Heart left ventricle (tissue), 16 donors: ENCODE measurements at regions not wholly inside any gene's neighbourhood (a gene's known extent, or its start where the extent isn't known, plus 50 kb on each side); places are given as distances from the start of the nearest gene placed in this dataset.

ENCODE experiments used
- ATAC-seq, 4 donors: fragments of 200-7000 bp; cut with Tn5 transposase; one replicate each; pipeline ENCODE4 v1.9.1; 2020 to 2022; ENCODE audit warnings: moderate library complexity in 4 of 4, mild to moderate bottlenecking in 3 of 4, moderate number of reproducible peaks in 1 of 4
- DNase-seq, 5 donors: peaks; one replicate each; pipeline ENCODE4 v3.0.0-alpha.2; 2020
- H3K27ac ChIP-seq, 12 donors: fragments of 200-600 bp; sonication (generic) in 4 of 12; one replicate each; pipeline versions ENCODE4 v1.5.0 to v1.8.0; 2016 to 2022; ENCODE audit warnings: mild to moderate bottlenecking in 2 of 12
- H3K27me3 ChIP-seq, 9 donors: fragments of 200-600 bp; sonication (generic) in 2 of 9; one replicate each; pipeline versions ENCODE4 v1.5.1 to v1.8.0; 2016 to 2022; ENCODE audit warnings: mild to moderate bottlenecking in 3 of 9
- H3K36me3 ChIP-seq, 9 donors: fragments of 200-600 bp; sonication (generic) in 2 of 9; one replicate each; pipeline versions ENCODE4 v1.5.0 to v1.8.0; 2018 to 2022; ENCODE audit warnings: mild to moderate bottlenecking in 2 of 9
- H3K4me1 ChIP-seq, 12 donors: fragments of 200-600 bp; sonication (generic) in 4 of 12; one replicate each; pipeline versions ENCODE4 v1.5.0 to v1.8.0; 2016 to 2022; ENCODE audit warnings: mild to moderate bottlenecking in 3 of 12
- H3K4me3 ChIP-seq, 12 donors: fragments of 200-600 bp; sonication (generic) in 4 of 12; one replicate each; pipeline versions ENCODE4 v1.5.0 to v1.8.0; 2017 to 2022; ENCODE audit warnings: mild to moderate bottlenecking in 9 of 12, moderate library complexity in 4 of 12
- H3K9me3 ChIP-seq, 12 donors: fragments of 200-600 bp; sonication (generic) in 4 of 12; one replicate each; pipeline versions ENCODE4 v1.5.0 to v1.8.0; 2016 to 2022; ENCODE audit warnings: mild to moderate bottlenecking in 1 of 12
- POLR2A ChIP-seq, 2 donors: fragments of 450-650 bp; IDR thresholded peaks; one replicate each; pipeline ENCODE4 v1.6.1; 2017; ENCODE audit warnings: antibody characterized with exemption in 2 of 2, mild to moderate bottlenecking in 2 of 2, moderate library complexity in 2 of 2
- WGBS, 4 donors: extraction: QIAGEN DNeasy Blood & Tissue Kit in 2 of 4; methylation state at CpG; one replicate each; pipeline versions ENCODE4 v1.1.5 to v1.1.7; 2013 to 2018; 5-methylcytosine and 5-hydroxymethylcytosine counted together
- intact Hi-C, 10 donors: fragments of 100-400 bp; cut with DNase I; formaldehyde crosslinking; loops; one replicate each; pipeline versions ENCODE4 v1.11.1 to v1.14.2; 2022
- TF ChIP-seq, protein P1 (sequence below), 12 donors: fragments of 200-600 bp; sonication (generic) in 4 of 12; IDR thresholded peaks; one replicate each; pipeline versions ENCODE4 v1.5.0 to v1.8.0; 2018 to 2022; ENCODE audit warnings: antibody characterized with exemption in 12 of 12, mild to moderate bottlenecking in 5 of 12
- donor health status: ischemic (EF 13 %, LVEDD 7.1; RV severe dilation, severe dysfunction).
- donor health status: healthy with polysubstance abuse.
- donor health status: DM: no; HTN: yes; CAD: no.
- donor health status: DM: no; HTN: no; CAD: no.
- donor health status: ischemic (EF 25% LVEDD 6.9; RV normal size, moderate dysfunction).
- donor health status: ischemic (EF 25% LVEDD 5.7; RV mildly dilated, moderate dysfunction).
- donor health status: healthy.
- donor health status: DM: yes; HTN: yes; CAD: no.
- donor health status: ischemic (EF 35%, LVEDD 5.7; RV mildly dilated, moderate dysfunction).
- donor health status: nonischemic (EF 11% LVEDD 7.7; RV severe dilation, severe dysfunction).
- donor health status: DM: yes; HTN: yes; CAD: no.
- donor health status: PGD.
- donor health status: ischemic (EF 29% LVEDD 5.4; RV normal size, mild dysfunction).
- donor health status: nonischemic (EF 23%, LVEDD 6.1; RV moderate dilation, normal function).

DNA sequence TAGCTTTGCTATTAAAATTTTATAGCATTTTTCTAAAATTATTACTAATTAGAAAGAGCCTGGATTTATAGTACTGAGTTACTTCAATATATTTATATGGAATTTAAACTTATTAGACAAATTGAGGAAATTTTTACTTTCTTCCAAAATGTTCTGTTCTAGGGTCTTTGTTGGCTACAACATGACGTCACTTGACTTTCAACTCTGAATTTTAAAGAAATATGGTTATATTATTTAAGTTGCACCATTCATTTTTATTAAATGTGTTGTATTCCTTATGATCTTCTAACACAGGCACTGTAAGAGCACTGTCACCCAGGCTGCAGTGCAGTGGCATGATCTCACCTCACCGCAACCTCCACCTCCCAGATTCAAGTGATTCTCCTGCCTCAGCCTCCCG lies 119.4 kb upstream of the CYLC2 start:
- no peaks in the 10 kb centered on the region for H3K9me3 ChIP-seq
- no peak for DNase-seq
- ATAC-seq, result no peak
- H3K27me3 ChIP-seq, result no peaks in the 10 kb centered on the region
- TF ChIP-seq, protein P1, sequence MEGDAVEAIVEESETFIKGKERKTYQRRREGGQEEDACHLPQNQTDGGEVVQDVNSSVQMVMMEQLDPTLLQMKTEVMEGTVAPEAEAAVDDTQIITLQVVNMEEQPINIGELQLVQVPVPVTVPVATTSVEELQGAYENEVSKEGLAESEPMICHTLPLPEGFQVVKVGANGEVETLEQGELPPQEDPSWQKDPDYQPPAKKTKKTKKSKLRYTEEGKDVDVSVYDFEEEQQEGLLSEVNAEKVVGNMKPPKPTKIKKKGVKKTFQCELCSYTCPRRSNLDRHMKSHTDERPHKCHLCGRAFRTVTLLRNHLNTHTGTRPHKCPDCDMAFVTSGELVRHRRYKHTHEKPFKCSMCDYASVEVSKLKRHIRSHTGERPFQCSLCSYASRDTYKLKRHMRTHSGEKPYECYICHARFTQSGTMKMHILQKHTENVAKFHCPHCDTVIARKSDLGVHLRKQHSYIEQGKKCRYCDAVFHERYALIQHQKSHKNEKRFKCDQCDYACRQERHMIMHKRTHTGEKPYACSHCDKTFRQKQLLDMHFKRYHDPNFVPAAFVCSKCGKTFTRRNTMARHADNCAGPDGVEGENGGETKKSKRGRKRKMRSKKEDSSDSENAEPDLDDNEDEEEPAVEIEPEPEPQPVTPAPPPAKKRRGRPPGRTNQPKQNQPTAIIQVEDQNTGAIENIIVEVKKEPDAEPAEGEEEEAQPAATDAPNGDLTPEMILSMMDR (IDR thresholded peaks at IDR 0.05), result no peak
- WGBS, 4 donors, result 82 to 90% (median 88%) methylated on average over 3 of the region's 3 CpGs
- intact Hi-C loops, result no loop called here
- no peaks in the 10 kb centered on the region for H3K36me3 ChIP-seq
- H3K4me1 ChIP-seq, result no peaks in the 10 kb centered on the region
- no peak overlapping the region for H3K27ac ChIP-seq
- no peak overlapping the region for H3K4me3 ChIP-seq

DNA sequence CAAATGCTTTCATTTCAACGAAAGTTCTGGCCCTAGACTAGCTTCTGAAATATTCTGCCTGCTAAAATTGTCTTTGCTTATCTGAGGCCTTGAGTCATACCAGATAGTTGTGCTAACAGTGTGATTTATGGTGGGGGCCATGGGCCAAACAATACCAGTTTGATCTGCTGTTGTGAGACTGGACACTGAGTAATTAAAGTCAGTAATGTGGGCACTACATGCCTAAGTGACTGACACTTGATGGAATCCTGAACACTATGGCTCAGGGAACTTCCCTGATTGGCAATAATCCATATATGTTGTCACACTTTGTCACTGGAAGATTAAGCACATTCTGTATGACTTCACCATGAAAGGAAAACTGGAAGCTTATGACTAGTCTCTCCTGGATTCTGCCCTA lies 127.6 kb upstream of the CYLC2 start:
- Histone ChIP-seq H3K4me3 (no peak overlapping the region), H3K36me3 (no peaks in the 10 kb centered on the region), H3K27ac (peak overlapping the region in 8 of 12 donors; percentile 10 to 73 (median 52)), H3K4me1 (peaks cover 0 to 4% (median 0%) of the 10 kb centered on the region in 12 donors), H3K9me3 (no peaks in the 10 kb centered on the region), H3K27me3 (no peaks in the 10 kb centered on the region)
- peak; percentile 98 to 100 (median 99) for ATAC-seq
- WGBS, 4 donors, result 13 to 16% (median 15%) methylated on average over 1 of the region's 1 CpG
- peak in 4 of 5 donors; percentile 20 to 48 (median 33) for DNase-seq
- TF ChIP-seq POLR2A (IDR thresholded peaks at IDR 0.05), result no peak
- TF ChIP-seq, protein P1 (IDR thresholded peaks at IDR 0.05), result no peak
- intact Hi-C loops, result no loop called here

DNA sequence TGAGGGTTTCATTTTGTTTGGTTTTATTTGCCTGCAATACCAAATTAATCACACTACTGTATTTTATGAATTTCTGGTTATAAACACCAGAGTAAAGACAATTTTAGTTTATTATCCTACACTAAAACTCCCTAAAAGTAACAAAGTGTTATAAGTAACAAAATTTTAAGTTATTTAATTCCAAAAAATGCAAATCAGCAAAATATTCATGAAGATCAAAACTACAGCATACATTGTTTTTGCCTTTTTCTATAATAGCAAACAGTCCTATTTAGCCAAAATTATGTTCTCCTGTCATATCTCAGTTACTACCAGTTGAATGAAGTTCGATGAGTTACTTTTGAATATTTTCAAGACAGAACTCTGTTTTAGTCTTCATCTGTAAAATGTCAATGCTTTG lies 132.7 kb upstream of the CYLC2 start:
- H3K9me3 ChIP-seq, result no peaks in the 10 kb centered on the region
- no peaks in the 10 kb centered on the region for H3K36me3 ChIP-seq
- ATAC-seq (no peak), DNase-seq (no peak)
- intact Hi-C loops, result no loop called here
- 69 to 86% (median 71%) methylated on average over 1 of the region's 1 CpG for WGBS, 4 donors
- no peak overlapping the region for H3K27ac ChIP-seq
- no peak overlapping the region for H3K4me3 ChIP-seq
- no peaks in the 10 kb centered on the region for H3K27me3 ChIP-seq
- H3K4me1 ChIP-seq, result peaks cover 0 to 4% (median 0%) of the 10 kb centered on the region in 12 donors
- TF ChIP-seq POLR2A (IDR thresholded peaks at IDR 0.05), result no peak
- TF ChIP-seq, protein P1 (IDR thresholded peaks at IDR 0.05), result no peak

DNA sequence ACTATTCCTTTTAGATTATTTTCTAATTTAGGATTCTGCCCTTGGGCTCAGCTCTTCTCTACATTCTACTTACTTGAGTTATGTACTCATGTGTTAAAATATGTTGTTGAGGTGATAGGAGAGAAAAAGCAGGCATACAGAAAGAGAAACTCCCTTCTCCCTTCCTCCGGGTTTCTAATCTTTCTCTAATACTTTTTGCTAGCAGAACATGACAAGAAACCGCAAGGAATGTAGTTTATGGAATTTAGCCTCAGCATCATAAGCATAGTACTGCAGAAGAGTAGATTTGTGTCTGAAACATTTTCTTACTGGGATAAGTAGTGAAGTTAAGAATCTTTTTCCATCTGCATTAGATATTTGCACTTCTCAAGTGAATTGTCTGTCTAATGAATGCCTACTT lies 139.5 kb upstream of the CYLC2 start:
- Histone ChIP-seq H3K27me3 (no peaks in the 10 kb centered on the region), H3K4me1 (no peaks in the 10 kb centered on the region), H3K27ac (peak overlapping the region in 1 of 12 donors; percentile 37), H3K36me3 (no peaks in the 10 kb centered on the region), H3K9me3 (peaks cover 0 to 9% (median 0%) of the 10 kb centered on the region in 12 donors), H3K4me3 (no peak overlapping the region)
- DNase-seq, result no peak
- intact Hi-C loops, result no loop called here
- TF ChIP-seq POLR2A (IDR thresholded peaks at IDR 0.05), result no peak
- TF ChIP-seq, protein P1 (IDR thresholded peaks at IDR 0.05), result no peak
- ATAC-seq, result peak in 1 of 4 donors; percentile 44
- WGBS, 4 donors, result 21 to 33% (median 25%) methylated on average over 2 of the region's 2 CpGs
